Fibroblast of lung (primary cell): ENCODE measurements at regions not wholly inside any gene's neighbourhood (a gene's known extent, or its start where the extent isn't known, plus 50 kb on each side); places are given as distances from the start of the nearest gene placed in this dataset.

Experiments used
- CTCF ChIP-seq, 2 donors: IDR thresholded peaks in 1 of 2; conservative IDR thresholded peaks in 1 of 2; 1 replicate in 1 of 2; 2 replicates in 1 of 2; pipeline ENCODE4 v1.5.1; 2011 to 2012; ENCODE audit warnings: low read length in 2 of 2, control low read depth in 1 of 2, inconsistent platforms in 1 of 2, low read depth in 1 of 2, mild to moderate bottlenecking in 1 of 2
- EZH2 ChIP-seq: IDR thresholded peaks from 2 replicates; pipeline ENCODE4 v1.5.1; 2012; ENCODE audit warnings: low read length, control low read depth, mild to moderate bottlenecking; ENCODE audit errors: missing control alignments

DNA sequence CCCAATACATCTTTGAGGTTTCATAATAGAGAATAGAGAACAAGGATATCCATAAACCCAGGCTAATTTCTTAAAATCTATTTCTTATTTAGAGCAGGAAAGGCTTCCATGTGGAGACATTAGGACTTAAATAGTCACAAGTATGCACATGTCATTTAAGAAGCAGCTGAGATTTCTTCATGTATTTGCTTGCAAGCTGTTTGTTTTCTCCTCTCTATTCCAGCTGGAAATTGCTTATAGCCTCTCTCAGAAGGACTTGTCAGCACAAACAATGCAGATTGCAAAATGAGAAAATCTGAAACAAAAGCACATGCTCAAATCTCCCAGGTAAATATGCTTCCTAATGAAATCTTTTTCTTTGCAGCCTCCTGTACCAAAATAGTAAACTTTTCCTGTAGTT is 1473.1 kb downstream of the CDH8 start:
- TF ChIP-seq CTCF (conservative IDR thresholded peaks at IDR 0.05 in 1 of 2, IDR thresholded peaks at IDR 0.05 in 1 of 2; ENCODE audit: low read depth in 1 of 2, low read length in 2 of 2): no peak
- TF ChIP-seq EZH2: no peak
